ENCODE measurements at regions not wholly inside any gene's neighbourhood (a gene's known extent, or its start where the extent isn't known, plus 50 kb on each side); places are given as distances from the start of the nearest gene placed in this dataset.

GRCh38 chr2:2826209-2826551, 495.1 kb upstream of the MYT1L start:
- intact Hi-C loops (cut with DNase I) = no loop called here
- Histone ChIP-seq H3K36me3 (no peaks in the 10 kb centered on the region), H3K4me1 (no peaks in the 10 kb centered on the region), H3K9me3 (peaks cover 0 to 6% (median 5%) of the 10 kb centered on the region in 3 donors), H3K4me3 (no peak overlapping the region), H3K27ac (no peak overlapping the region), H3K27me3 (no peaks in the 10 kb centered on the region)
- TF ChIP-seq, protein P1, sequence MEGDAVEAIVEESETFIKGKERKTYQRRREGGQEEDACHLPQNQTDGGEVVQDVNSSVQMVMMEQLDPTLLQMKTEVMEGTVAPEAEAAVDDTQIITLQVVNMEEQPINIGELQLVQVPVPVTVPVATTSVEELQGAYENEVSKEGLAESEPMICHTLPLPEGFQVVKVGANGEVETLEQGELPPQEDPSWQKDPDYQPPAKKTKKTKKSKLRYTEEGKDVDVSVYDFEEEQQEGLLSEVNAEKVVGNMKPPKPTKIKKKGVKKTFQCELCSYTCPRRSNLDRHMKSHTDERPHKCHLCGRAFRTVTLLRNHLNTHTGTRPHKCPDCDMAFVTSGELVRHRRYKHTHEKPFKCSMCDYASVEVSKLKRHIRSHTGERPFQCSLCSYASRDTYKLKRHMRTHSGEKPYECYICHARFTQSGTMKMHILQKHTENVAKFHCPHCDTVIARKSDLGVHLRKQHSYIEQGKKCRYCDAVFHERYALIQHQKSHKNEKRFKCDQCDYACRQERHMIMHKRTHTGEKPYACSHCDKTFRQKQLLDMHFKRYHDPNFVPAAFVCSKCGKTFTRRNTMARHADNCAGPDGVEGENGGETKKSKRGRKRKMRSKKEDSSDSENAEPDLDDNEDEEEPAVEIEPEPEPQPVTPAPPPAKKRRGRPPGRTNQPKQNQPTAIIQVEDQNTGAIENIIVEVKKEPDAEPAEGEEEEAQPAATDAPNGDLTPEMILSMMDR (IDR thresholded peaks at IDR 0.05) = no peak
- TF ChIP-seq POLR2A (IDR thresholded peaks at IDR 0.05) = no peak
- 64 to 66% methylated on average over 4 of the region's 14 CpGs for WGBS, 2 donors
- no peak for DNase-seq

DNA sequence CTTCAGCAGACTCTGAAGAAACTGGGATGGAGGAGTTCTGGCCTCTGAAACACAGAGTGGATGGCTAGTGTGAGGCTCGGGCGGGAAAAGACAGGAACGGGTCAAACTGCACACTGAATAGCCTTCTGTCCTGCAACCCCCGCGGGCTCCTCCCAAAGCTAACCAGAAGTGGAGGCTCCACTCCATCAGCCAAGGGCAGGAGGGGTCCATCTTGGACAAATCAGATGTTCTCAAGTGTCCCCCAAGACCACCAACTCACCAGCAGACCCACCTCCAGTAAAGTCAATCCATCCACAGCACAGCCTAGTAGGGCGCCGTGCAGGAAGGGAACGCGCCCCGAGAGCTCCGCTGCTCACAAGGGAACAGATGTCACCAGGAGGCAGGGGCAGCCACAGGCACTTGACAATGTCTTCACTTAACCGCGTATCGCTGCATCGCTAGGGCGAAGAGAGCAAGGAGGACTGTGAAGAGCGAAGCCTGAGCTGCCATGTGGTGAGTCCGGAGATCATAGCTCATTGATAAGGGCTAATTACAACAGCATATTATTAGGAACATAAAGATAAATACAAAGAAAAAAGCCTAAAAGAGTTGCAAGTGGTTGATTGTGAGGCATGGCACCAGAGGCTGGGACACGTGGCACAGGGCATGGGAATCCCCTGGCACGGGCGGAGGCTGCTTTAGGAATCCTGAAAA, 494.6 kb upstream of the MYT1L start:
- Histone ChIP-seq H3K36me3 (no peaks in the 10 kb centered on the region), H3K9me3 (peaks cover 0 to 7% (median 7%) of the 10 kb centered on the region in 3 donors), H3K27me3 (no peaks in the 10 kb centered on the region), H3K4me1 (no peaks in the 10 kb centered on the region), H3K27ac (no peak overlapping the region), H3K4me3 (no peak overlapping the region)
- WGBS, 2 donors = 73 to 85% methylated on average over 12 to 13 of the region's 21 CpGs
- no peak for DNase-seq
- intact Hi-C loops (cut with DNase I) = no loop called here
- no peak for TF ChIP-seq POLR2A (IDR thresholded peaks at IDR 0.05)
- TF ChIP-seq, protein P1 (IDR thresholded peaks at IDR 0.05) = no peak

DNA sequence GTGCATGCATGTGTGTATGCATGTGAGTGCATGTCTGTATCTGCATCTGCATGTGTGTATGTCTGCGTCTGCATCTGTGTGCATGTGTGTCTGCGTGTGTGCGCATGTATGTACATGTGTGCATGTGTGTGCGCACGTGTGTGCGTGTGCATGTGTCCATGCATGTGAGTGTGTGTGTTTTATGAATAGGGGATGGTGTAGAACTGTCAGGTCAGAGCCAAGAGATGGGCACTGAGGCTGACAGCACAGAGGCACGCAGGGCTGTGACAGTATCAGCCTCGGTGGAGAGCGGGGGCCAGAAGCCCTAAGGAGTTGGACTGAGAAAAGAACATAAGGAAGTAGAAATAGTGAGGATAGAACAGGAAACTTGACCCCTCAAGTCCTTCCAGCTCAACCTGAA, 494.0 kb upstream of the MYT1L start:
- intact Hi-C loops (cut with DNase I) = no loop called here
- 81 to 91% methylated on average over 8 to 9 of the region's 9 CpGs for WGBS, 2 donors
- no peaks in the 10 kb centered on the region for H3K36me3 ChIP-seq

DNA sequence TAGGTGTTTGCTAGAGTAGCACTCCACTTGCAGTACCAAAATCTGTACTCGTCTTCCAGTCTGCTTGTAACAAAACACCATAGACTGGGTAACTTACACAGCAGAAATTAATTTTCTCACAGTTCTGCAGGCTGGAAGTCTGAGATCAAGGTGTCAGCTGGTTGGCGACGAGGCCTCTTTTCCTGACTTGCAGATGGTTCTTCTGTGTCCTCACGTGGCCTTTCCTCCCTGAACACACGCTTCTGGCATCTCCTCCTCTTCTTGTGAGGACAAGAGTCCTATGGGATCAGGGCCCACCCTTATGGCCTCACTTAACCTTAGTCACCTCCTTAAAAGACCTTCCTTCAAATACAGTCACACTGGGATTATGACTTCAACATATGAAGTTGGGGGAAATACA, 493.5 kb upstream of the MYT1L start:
- WGBS, 2 donors = 81 to 87% methylated on average over 5 of the region's 5 CpGs
- Histone ChIP-seq H3K27me3 (no peaks in the 10 kb centered on the region), H3K4me3 (no peak overlapping the region), H3K36me3 (no peaks in the 10 kb centered on the region), H3K27ac (no peak overlapping the region), H3K4me1 (no peaks in the 10 kb centered on the region), H3K9me3 (peaks cover 0 to 7% (median 7%) of the 10 kb centered on the region in 3 donors)
- intact Hi-C loops (cut with DNase I) = no loop called here
- no peak for DNase-seq
- TF ChIP-seq POLR2A (IDR thresholded peaks at IDR 0.05) = no peak
- TF ChIP-seq, protein P1 (IDR thresholded peaks at IDR 0.05) = no peak

More for the DNA sequence above, 494.0 kb upstream of the MYT1L start:
- TF ChIP-seq, protein P1 (IDR thresholded peaks at IDR 0.05) = no peak
- TF ChIP-seq POLR2A (IDR thresholded peaks at IDR 0.05) = no peak
- H3K4me3 ChIP-seq = no peak overlapping the region
- H3K9me3 ChIP-seq = peaks cover 0 to 7% (median 7%) of the 10 kb centered on the region in 3 donors
- DNase-seq = no peak
- no peak overlapping the region for H3K27ac ChIP-seq
- H3K27me3 ChIP-seq = no peaks in the 10 kb centered on the region
- no peaks in the 10 kb centered on the region for H3K4me1 ChIP-seq

DNA sequence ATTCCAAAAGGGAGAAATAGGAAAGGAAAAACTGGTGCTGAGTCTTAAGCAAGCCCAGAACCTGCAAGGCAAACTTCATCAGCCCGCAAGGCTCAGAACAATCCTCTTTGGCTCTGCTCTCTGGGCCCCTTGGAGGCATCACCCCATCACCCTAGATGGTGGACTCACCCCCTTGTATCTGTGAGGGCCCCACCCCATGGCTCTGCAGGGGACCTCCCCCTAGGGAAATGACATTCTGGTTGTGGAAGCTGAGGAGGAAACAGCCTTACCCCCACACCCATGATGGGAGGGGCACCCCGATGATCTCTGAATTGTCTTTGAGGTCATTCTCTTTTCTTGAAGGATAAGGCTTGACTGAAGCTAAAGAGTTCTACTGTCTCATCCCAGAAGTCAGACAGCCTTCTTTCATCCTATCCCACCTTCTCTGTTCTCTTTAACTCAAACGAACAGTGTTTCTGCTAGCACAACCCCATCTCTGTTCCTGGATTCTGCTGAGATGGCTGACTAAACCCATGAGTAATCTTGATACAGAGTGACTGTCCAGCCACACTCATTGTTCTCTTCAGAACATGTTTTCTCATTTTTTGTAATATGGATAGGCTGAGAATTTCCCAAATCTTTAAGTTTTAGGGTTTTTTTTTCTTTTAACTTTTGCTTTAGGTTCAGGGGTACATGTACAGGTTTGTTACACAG, 492.1 kb upstream of the MYT1L start:
- H3K9me3 ChIP-seq = peaks cover 0 to 7% (median 7%) of the 10 kb centered on the region in 3 donors
- no peaks in the 10 kb centered on the region for H3K27me3 ChIP-seq
- H3K4me3 ChIP-seq = no peak overlapping the region
- H3K27ac ChIP-seq = no peak overlapping the region
- intact Hi-C loops (cut with DNase I) = no loop called here
- WGBS, 2 donors = 44 to 64% methylated on average over 2 to 3 of the region's 3 CpGs
- no peak for DNase-seq
- TF ChIP-seq, protein P1 (IDR thresholded peaks at IDR 0.05) = no peak
- no peak for TF ChIP-seq POLR2A (IDR thresholded peaks at IDR 0.05)
- no peaks in the 10 kb centered on the region for H3K4me1 ChIP-seq
- H3K36me3 ChIP-seq = no peaks in the 10 kb centered on the region
